B cell (primary cell): ENCODE measurements at regions not wholly inside any gene's neighbourhood (a gene's known extent, or its start where the extent isn't known, plus 50 kb on each side); places are given as distances from the start of the nearest gene placed in this dataset.

ENCODE experiments used
- ATAC-seq: fragments of 200-7000 bp; cut with Tn5 transposase; one replicate; pipeline ENCODE4 v1.10.0; 2021; ENCODE audit warnings: low read depth, mild to moderate bottlenecking, moderate number of reproducible peaks, moderate library complexity
- CTCF ChIA-PET: fragments of 350-600 bp; sonication (Branson Sonifier 250); formaldehyde crosslinking; loops from one replicate; lab custom pipeline; 2021; ENCODE audit warnings: antibody characterized with exemption, inconsistent platforms; lab: Charles Lee
- POLR2A ChIA-PET: fragments of 350-600 bp; sonication (Branson Sonifier 250); formaldehyde crosslinking; loops from one replicate; lab custom pipeline; 2021; ENCODE audit warnings: antibody characterized with exemption; lab: Charles Lee
- DNase-seq: peaks from one replicate; pipeline ENCODE4 v3.0.0; 2013
- H2AFZ ChIP-seq: 2 replicates; pipeline ENCODE4 v1.6.1; 2012; ENCODE audit warnings: mild to moderate bottlenecking, low read depth, low read length; ENCODE audit not compliant: insufficient read depth, poor library complexity, severe bottlenecking
- H3K27ac ChIP-seq, 2 donors: 1 replicate in 1 of 2; 2 replicates in 1 of 2; pipeline ENCODE4 v1.5.1; 2012 to 2013; ENCODE audit warnings: low read length in 2 of 2, mild to moderate bottlenecking in 2 of 2, moderate library complexity in 1 of 2
- H3K27me3 ChIP-seq, 4 experiments: fragments of 200-600 bp in 1 of 4; sonication (generic) in 1 of 4; replicated peaks in 1 of 4; 1 replicate in 2 of 4; 2 replicates in 2 of 4; pipeline versions ENCODE4 v1.6.1 to v1.7.0; 2013 to 2016; ENCODE audit warnings: low read length in 3 of 4, mild to moderate bottlenecking in 2 of 4, mixed read lengths in 1 of 4, moderate library complexity in 1 of 4; ENCODE audit not compliant: insufficient read depth in 4 of 4, control insufficient read depth in 3 of 4; ENCODE audit errors: control extremely low read depth in 1 of 4
- H3K36me3 ChIP-seq, 2 experiments: replicated peaks in 1 of 2; 1 replicate in 1 of 2; 2 replicates in 1 of 2; pipeline versions ENCODE4 v1.6.1 to v1.7.1; 2013; ENCODE audit warnings: low read length in 1 of 2; ENCODE audit not compliant: insufficient read depth in 2 of 2, control insufficient read depth in 1 of 2; ENCODE audit errors: control extremely low read depth in 1 of 2, extremely low read depth in 1 of 2
- H3K4me1 ChIP-seq, 2 donors: fragments of 200-600 bp in 1 of 2; sonication (generic) in 1 of 2; 1 replicate in 1 of 2; 2 replicates in 1 of 2; pipeline versions ENCODE4 v1.5.1 to v1.6.1; 2013 to 2017; ENCODE audit warnings: low read length in 2 of 2; ENCODE audit not compliant: control insufficient read depth in 2 of 2, insufficient read depth in 2 of 2
- H3K4me2 ChIP-seq: replicated peaks from 2 replicates; pipeline ENCODE3; 2012; ENCODE audit warnings: mild to moderate bottlenecking, low read depth, low read length; ENCODE audit not compliant: poor library complexity, severe bottlenecking
- H3K4me3 ChIP-seq, 5 experiments: fragments of 200-600 bp in 1 of 5; sonication (generic) in 1 of 5; 1 replicate in 3 of 5; 2 replicates in 2 of 5; pipeline versions ENCODE4 v1.5.1 to v1.7.0; 2011 to 2016; ENCODE audit warnings: low read length in 4 of 5, mild to moderate bottlenecking in 4 of 5, low read depth in 2 of 5, control low read depth in 1 of 5, moderate library complexity in 1 of 5; ENCODE audit not compliant: insufficient read depth in 1 of 5; ENCODE audit errors: control extremely low read depth in 1 of 5, extremely low read depth in 1 of 5
- H3K79me2 ChIP-seq: fragments of 200-600 bp; sonication (generic); one replicate; pipeline ENCODE4 v1.6.0; 2016; ENCODE audit warnings: low read length; ENCODE audit not compliant: control insufficient read depth, insufficient read depth
- H3K9ac ChIP-seq: fragments of 200-600 bp; sonication (generic); 2 replicates; pipeline ENCODE4 v1.6.1; 2017; ENCODE audit warnings: mild to moderate bottlenecking, low read length, moderate library complexity
- H3K9me3 ChIP-seq, 3 donors: one replicate each; pipeline versions ENCODE4 v1.6.1 to v1.7.1; 2013; ENCODE audit warnings: low read length in 2 of 3; ENCODE audit not compliant: control insufficient read depth in 2 of 3, insufficient read depth in 1 of 3; ENCODE audit errors: control extremely low read depth in 1 of 3
- H4K20me1 ChIP-seq: 2 replicates; pipeline ENCODE4 v1.6.0; 2012; ENCODE audit warnings: mild to moderate bottlenecking, low read length; ENCODE audit not compliant: insufficient read depth, control insufficient read depth, poor library complexity, severe bottlenecking
- H3K27ac Mint-ChIP-seq: one replicate; pipeline ENCODE4 v1.8.0; 2021; ENCODE audit warnings: mixed read lengths
- H3K27me3 Mint-ChIP-seq: one replicate; pipeline ENCODE4 v1.8.0; 2021; ENCODE audit warnings: mixed read lengths
- H3K4me1 Mint-ChIP-seq: one replicate; pipeline ENCODE4 v1.8.0; 2021; ENCODE audit warnings: mixed read lengths
- H3K4me3 Mint-ChIP-seq: one replicate; pipeline ENCODE4 v1.8.0; 2021; ENCODE audit warnings: mixed read lengths
- H3K9me3 Mint-ChIP-seq: one replicate; pipeline ENCODE4 v1.8.0; 2022; ENCODE audit warnings: mixed read lengths; ENCODE audit not compliant: insufficient read depth
- CTCF ChIP-seq: fragments of 200-600 bp; IDR thresholded peaks from one replicate; pipeline ENCODE4 v1.8.0; 2022; ENCODE audit warnings: antibody characterized with exemption, mild to moderate bottlenecking
- EZH2 ChIP-seq: IDR thresholded peaks from 2 replicates; pipeline ENCODE4 v1.6.1; 2012; ENCODE audit warnings: borderline replicate concordance, low read depth, mild to moderate bottlenecking, moderate library complexity, low read length; ENCODE audit not compliant: insufficient read depth, poor library complexity, severe bottlenecking
- WGBS: methylation state at CpG from one replicate; pipeline ENCODE4 v1.1.5; 2013; ENCODE audit warnings: missing lambda C conversion rate; ENCODE audit not compliant: insufficient coverage; 5-methylcytosine and 5-hydroxymethylcytosine counted together
- intact Hi-C: fragments of 100-400 bp; cut with micrococcal nuclease; formaldehyde crosslinking; loops from one replicate; pipeline ENCODE4 v1.10.0; 2022

- ChIA-PET CTCF (no interaction called here), POLR2A (no interaction called here)
- DNase-seq (no peak), ATAC-seq (no peak)
- no peak overlapping the region for H3K4me2 ChIP-seq
- no peaks in the 10 kb centered on the region for H4K20me1 ChIP-seq
- no peak overlapping the region for H3K27ac Mint-ChIP-seq
- no peaks in the 10 kb centered on the region for H3K9me3 Mint-ChIP-seq
- intact Hi-C loops: no loop called here
- no peaks in the 10 kb centered on the region for H3K79me2 ChIP-seq
- H3K4me3 ChIP-seq: no peak overlapping the region
- H3K27me3 ChIP-seq: no peaks in the 10 kb centered on the region
- H3K27me3 Mint-ChIP-seq: no peaks in the 10 kb centered on the region
- WGBS: 96% methylated on average over 10 of the region's 10 CpGs
- no peaks in the 10 kb centered on the region for H3K9me3 ChIP-seq
- H3K27ac ChIP-seq: no peak overlapping the region
- no peaks in the 10 kb centered on the region for H3K36me3 ChIP-seq
- H3K4me1 ChIP-seq: no peaks in the 10 kb centered on the region
- TF ChIP-seq EZH2 (no peak), CTCF (no peak)
- no peaks in the 10 kb centered on the region for H3K4me1 Mint-ChIP-seq
- no peak overlapping the region for H3K4me3 Mint-ChIP-seq
- H2AFZ ChIP-seq: no peak overlapping the region
- H3K9ac ChIP-seq: no peak overlapping the region
Measured at GRCh38 chr1:216892581-216893160, 169.4 kb upstream of the ESRRG start.

DNA sequence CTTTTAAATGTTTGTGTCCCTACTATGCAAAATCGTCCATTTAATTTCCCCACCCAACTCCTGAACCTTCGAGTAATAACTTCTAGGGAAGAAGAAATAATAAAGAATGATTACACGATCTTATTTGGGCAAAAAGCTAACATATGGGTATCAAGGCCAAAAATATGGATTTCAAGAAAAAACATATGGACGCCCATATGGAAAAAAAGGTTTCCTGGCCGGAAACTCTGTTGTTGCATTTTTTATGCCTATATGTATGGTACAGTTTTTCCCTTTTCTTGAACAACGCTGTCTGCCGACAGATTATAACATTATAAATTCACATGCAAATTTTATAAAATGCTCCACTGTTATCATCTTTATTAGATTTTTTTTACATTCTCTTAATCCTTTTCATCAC, 167.6 kb upstream of the ESRRG start:
- H3K9me3 Mint-ChIP-seq: no peaks in the 10 kb centered on the region
- Histone ChIP-seq H2AFZ (no peak overlapping the region), H3K9ac (no peak overlapping the region), H3K4me2 (no peak overlapping the region), H3K27ac (no peak overlapping the region), H4K20me1 (no peaks in the 10 kb centered on the region), H3K79me2 (no peaks in the 10 kb centered on the region), H3K27me3 (no peaks in the 10 kb centered on the region), H3K4me3 (no peak overlapping the region), H3K4me1 (no peaks in the 10 kb centered on the region), H3K36me3 (no peaks in the 10 kb centered on the region), H3K9me3 (no peaks in the 10 kb centered on the region)
- ATAC-seq (no peak), DNase-seq (no peak)
- H3K4me3 Mint-ChIP-seq: no peak overlapping the region
- ChIA-PET POLR2A (no interaction called here), CTCF (no interaction called here)
- intact Hi-C loops: no loop called here
- no peaks in the 10 kb centered on the region for H3K4me1 Mint-ChIP-seq
- TF ChIP-seq CTCF: no peak
- no peak for TF ChIP-seq EZH2
- no peak overlapping the region for H3K27ac Mint-ChIP-seq
- H3K27me3 Mint-ChIP-seq: no peaks in the 10 kb centered on the region
- no CpG with 5 or more reads among the region's 7 CpGs for WGBS
